ENCODE measurements at regions not wholly inside any gene's neighbourhood (a gene's known extent, or its start where the extent isn't known, plus 50 kb on each side); places are given as distances from the start of the nearest gene placed in this dataset.

DNA sequence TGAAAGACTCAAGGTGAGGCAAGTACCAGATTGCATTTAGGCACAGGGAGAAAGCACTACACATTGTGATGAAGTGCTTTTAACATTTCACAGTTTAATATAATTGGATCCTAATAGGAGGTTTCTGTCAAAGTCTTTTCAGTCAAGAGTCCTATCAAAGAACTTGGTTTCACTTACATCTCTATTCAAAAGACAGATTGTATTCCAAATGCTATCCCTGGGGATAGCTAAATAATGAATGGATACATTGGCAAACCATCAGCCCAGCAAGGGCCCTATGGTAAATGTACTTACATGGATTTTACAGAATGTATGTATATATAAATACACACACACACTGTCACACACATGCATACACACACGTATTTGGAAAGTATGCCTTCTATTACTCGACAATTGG lies 655.5 kb upstream of the FLRT2 start:
- in situ Hi-C loops (cut with HindIII; ENCODE audit: low pct_unique_long_range_greater_than_20kb, low sequenced_read_pairs) (no loop called here), intact Hi-C loops (cut with micrococcal nuclease; ENCODE audit: unreplicated experiment) (no loop called here)
- no peaks in the 10 kb centered on the region for H3K4me1 ChIP-seq (ENCODE audit: control insufficient read depth, insufficient read depth, low read length)
- H3K27ac ChIP-seq (ENCODE audit: low read length) = no peak overlapping the region
- H3K27me3 ChIP-seq (ENCODE audit: control insufficient read depth, insufficient read depth, low read length) = no peaks in the 10 kb centered on the region
- no peaks in the 10 kb centered on the region for H3K36me3 ChIP-seq (ENCODE audit: control insufficient read depth, insufficient read depth, low read length)
- ChIA-PET CTCF (no interaction called here), POLR2A (no interaction called here)
- H3K4me3 ChIP-seq (ENCODE audit: low read depth in 2 of 2, low read length in 2 of 2) = no peak overlapping the region
- TF ChIP-seq, protein P1, sequence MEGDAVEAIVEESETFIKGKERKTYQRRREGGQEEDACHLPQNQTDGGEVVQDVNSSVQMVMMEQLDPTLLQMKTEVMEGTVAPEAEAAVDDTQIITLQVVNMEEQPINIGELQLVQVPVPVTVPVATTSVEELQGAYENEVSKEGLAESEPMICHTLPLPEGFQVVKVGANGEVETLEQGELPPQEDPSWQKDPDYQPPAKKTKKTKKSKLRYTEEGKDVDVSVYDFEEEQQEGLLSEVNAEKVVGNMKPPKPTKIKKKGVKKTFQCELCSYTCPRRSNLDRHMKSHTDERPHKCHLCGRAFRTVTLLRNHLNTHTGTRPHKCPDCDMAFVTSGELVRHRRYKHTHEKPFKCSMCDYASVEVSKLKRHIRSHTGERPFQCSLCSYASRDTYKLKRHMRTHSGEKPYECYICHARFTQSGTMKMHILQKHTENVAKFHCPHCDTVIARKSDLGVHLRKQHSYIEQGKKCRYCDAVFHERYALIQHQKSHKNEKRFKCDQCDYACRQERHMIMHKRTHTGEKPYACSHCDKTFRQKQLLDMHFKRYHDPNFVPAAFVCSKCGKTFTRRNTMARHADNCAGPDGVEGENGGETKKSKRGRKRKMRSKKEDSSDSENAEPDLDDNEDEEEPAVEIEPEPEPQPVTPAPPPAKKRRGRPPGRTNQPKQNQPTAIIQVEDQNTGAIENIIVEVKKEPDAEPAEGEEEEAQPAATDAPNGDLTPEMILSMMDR (IDR thresholded peaks at IDR 0.05) = no peak
- TF ChIP-seq TCF7L2 (IDR thresholded peaks at IDR 0.05; ENCODE audit: low read depth, low read length) = no peak
- no peak for TF ChIP-seq SIN3A (IDR thresholded peaks at IDR 0.05; ENCODE audit: borderline replicate concordance, insufficient read depth, low read depth, low read length)
- TF ChIP-seq POLR2AphosphoS5 (IDR thresholded peaks at IDR 0.05; ENCODE audit: low read depth, low read length) = no peak
- TF ChIP-seq REST (IDR thresholded peaks at IDR 0.05; ENCODE audit: insufficient read depth in 1 of 2, low read depth in 2 of 2, low read length in 1 of 2) = no peak
- DNase-seq (ENCODE audit: low read depth, low spot score) (no peak), ATAC-seq (no peak)
- no peaks in the 10 kb centered on the region for H3K9me3 ChIP-seq (ENCODE audit: control insufficient read depth, insufficient read depth, low read depth, low read length)
- no TSS peak for BruUV-seq (replicated peaks)

- ChIA-PET CTCF (no interaction called here), POLR2A (no interaction called here)
- intact Hi-C loops (cut with micrococcal nuclease; ENCODE audit: unreplicated experiment) = no loop called here
- Histone ChIP-seq H3K27ac (ENCODE audit: low read length) (no peak overlapping the region), H3K4me3 (ENCODE audit: low read depth in 2 of 2, low read length in 2 of 2) (no peak overlapping the region), H3K27me3 (ENCODE audit: control insufficient read depth, insufficient read depth, low read length) (no peaks in the 10 kb centered on the region), H3K9me3 (ENCODE audit: control insufficient read depth, insufficient read depth, low read depth, low read length) (no peaks in the 10 kb centered on the region), H3K4me1 (ENCODE audit: control insufficient read depth, insufficient read depth, low read length) (no peaks in the 10 kb centered on the region), H3K36me3 (ENCODE audit: control insufficient read depth, insufficient read depth, low read length) (no peaks in the 10 kb centered on the region)
- ATAC-seq = no peak
- in situ Hi-C loops (cut with HindIII; ENCODE audit: low pct_unique_long_range_greater_than_20kb, low sequenced_read_pairs) = no loop called here
- no peak for DNase-seq (ENCODE audit: low read depth, low spot score)
- TF ChIP-seq TCF7L2 (IDR thresholded peaks at IDR 0.05; ENCODE audit: low read depth, low read length) (no peak), SIN3A (IDR thresholded peaks at IDR 0.05; ENCODE audit: borderline replicate concordance, insufficient read depth, low read depth, low read length) (no peak), REST (IDR thresholded peaks at IDR 0.05; ENCODE audit: insufficient read depth in 1 of 2, low read depth in 2 of 2, low read length in 1 of 2) (no peak), POLR2AphosphoS5 (IDR thresholded peaks at IDR 0.05; ENCODE audit: low read depth, low read length) (no peak)
- TF ChIP-seq, protein P1 (IDR thresholded peaks at IDR 0.05) = no peak
- no TSS peak for BruUV-seq (replicated peaks)
Observed at GRCh38 chr14:84877061-84877460, 652.9 kb upstream of the FLRT2 start.
